ENCODE measurements at regions not wholly inside any gene's neighbourhood (a gene's known extent, or its start where the extent isn't known, plus 50 kb on each side); places are given as distances from the start of the nearest gene placed in this dataset.

- H3K36me3 Mint-ChIP-seq (ENCODE audit: low read depth), result no peaks in the 10 kb centered on the region
Measured at GRCh38 chr13:33452873-33453517, 167.4 kb upstream of the STARD13 start.

GRCh38 chr13:33453936-33454335 is 168.4 kb upstream of the STARD13 start:
- no peaks in the 10 kb centered on the region for H3K9me3 Mint-ChIP-seq
- DNase-seq (ENCODE audit: low spot score), result no peak
- H3K36me3 Mint-ChIP-seq (ENCODE audit: low read depth), result no peaks in the 10 kb centered on the region
- no peaks in the 10 kb centered on the region for H3K27me3 Mint-ChIP-seq (ENCODE audit: low read depth)
- H3K4me3 Mint-ChIP-seq, result no peak overlapping the region
- H3K4me1 Mint-ChIP-seq (ENCODE audit: low read depth), result no peaks in the 10 kb centered on the region
- H3K27ac Mint-ChIP-seq, result no peak overlapping the region

More at GRCh38 chr13:33452873-33453517, 167.4 kb upstream of the STARD13 start:
- DNase-seq (ENCODE audit: low spot score), result no peak
- Mint-ChIP-seq H3K9me3 (no peaks in the 10 kb centered on the region), H3K4me1 (ENCODE audit: low read depth) (no peaks in the 10 kb centered on the region), H3K27me3 (ENCODE audit: low read depth) (peaks cover 2% of the 10 kb centered on the region), H3K4me3 (no peak overlapping the region), H3K27ac (no peak overlapping the region)

GRCh38 chr13:33454844-33455705 is 169.5 kb upstream of the STARD13 start:
- Mint-ChIP-seq H3K9me3 (no peaks in the 10 kb centered on the region), H3K4me1 (ENCODE audit: low read depth) (no peaks in the 10 kb centered on the region), H3K27me3 (ENCODE audit: low read depth) (no peaks in the 10 kb centered on the region), H3K36me3 (ENCODE audit: low read depth) (no peaks in the 10 kb centered on the region), H3K4me3 (no peak overlapping the region), H3K27ac (no peak overlapping the region)
- no peak for DNase-seq (ENCODE audit: low spot score)

GRCh38 chr13:33459702-33460101 is 174.1 kb upstream of the STARD13 start:
- Mint-ChIP-seq H3K27me3 (ENCODE audit: low read depth) (no peaks in the 10 kb centered on the region), H3K36me3 (ENCODE audit: low read depth) (no peaks in the 10 kb centered on the region), H3K9me3 (no peaks in the 10 kb centered on the region), H3K27ac (no peak overlapping the region), H3K4me1 (ENCODE audit: low read depth) (no peaks in the 10 kb centered on the region), H3K4me3 (no peak overlapping the region)
- no peak for DNase-seq (ENCODE audit: low spot score)

- no peaks in the 10 kb centered on the region for H3K36me3 Mint-ChIP-seq (ENCODE audit: low read depth)
- no peaks in the 10 kb centered on the region for H3K4me1 Mint-ChIP-seq (ENCODE audit: low read depth)
- no peaks in the 10 kb centered on the region for H3K9me3 Mint-ChIP-seq
- no peaks in the 10 kb centered on the region for H3K27me3 Mint-ChIP-seq (ENCODE audit: low read depth)
- no peak overlapping the region for H3K4me3 Mint-ChIP-seq
- H3K27ac Mint-ChIP-seq, result no peak overlapping the region
- no peak for DNase-seq (ENCODE audit: low spot score)
Measured at GRCh38 chr13:33462109-33462508, 176.6 kb upstream of the STARD13 start.

GRCh38 chr13:33464345-33464744 is 178.8 kb upstream of the STARD13 start:
- Mint-ChIP-seq H3K36me3 (ENCODE audit: low read depth) (no peaks in the 10 kb centered on the region), H3K27ac (no peak overlapping the region), H3K4me3 (no peak overlapping the region), H3K4me1 (ENCODE audit: low read depth) (no peaks in the 10 kb centered on the region), H3K27me3 (ENCODE audit: low read depth) (no peaks in the 10 kb centered on the region), H3K9me3 (no peaks in the 10 kb centered on the region)
- DNase-seq (ENCODE audit: low spot score), result no peak

GRCh38 chr13:33466262-33466661 is 180.7 kb upstream of the STARD13 start:
- H3K36me3 Mint-ChIP-seq (ENCODE audit: low read depth), result no peaks in the 10 kb centered on the region
- no peaks in the 10 kb centered on the region for H3K9me3 Mint-ChIP-seq
- no peak overlapping the region for H3K27ac Mint-ChIP-seq
- no peaks in the 10 kb centered on the region for H3K4me1 Mint-ChIP-seq (ENCODE audit: low read depth)
- no peak for DNase-seq (ENCODE audit: low spot score)
- H3K4me3 Mint-ChIP-seq, result no peak overlapping the region
- H3K27me3 Mint-ChIP-seq (ENCODE audit: low read depth), result no peaks in the 10 kb centered on the region

GRCh38 chr13:33467556-33467955 is 182.0 kb upstream of the STARD13 start:
- H3K36me3 Mint-ChIP-seq (ENCODE audit: low read depth), result no peaks in the 10 kb centered on the region
- H3K9me3 Mint-ChIP-seq, result no peaks in the 10 kb centered on the region
- H3K27ac Mint-ChIP-seq, result no peak overlapping the region
- no peak overlapping the region for H3K4me3 Mint-ChIP-seq
- H3K4me1 Mint-ChIP-seq (ENCODE audit: low read depth), result no peaks in the 10 kb centered on the region
- H3K27me3 Mint-ChIP-seq (ENCODE audit: low read depth), result no peaks in the 10 kb centered on the region
- DNase-seq (ENCODE audit: low spot score), result no peak

- Mint-ChIP-seq H3K36me3 (ENCODE audit: low read depth) (no peaks in the 10 kb centered on the region), H3K27me3 (ENCODE audit: low read depth) (no peaks in the 10 kb centered on the region), H3K9me3 (no peaks in the 10 kb centered on the region), H3K27ac (no peak overlapping the region), H3K4me3 (no peak overlapping the region), H3K4me1 (ENCODE audit: low read depth) (no peaks in the 10 kb centered on the region)
- DNase-seq (ENCODE audit: low spot score), result no peak
Measured at GRCh38 chr13:33471204-33471603, 185.6 kb upstream of the STARD13 start.

GRCh38 chr13:33472446-33472845 is 186.9 kb upstream of the STARD13 start:
- H3K27me3 Mint-ChIP-seq (ENCODE audit: low read depth), result no peaks in the 10 kb centered on the region
- no peak overlapping the region for H3K27ac Mint-ChIP-seq
- DNase-seq (ENCODE audit: low spot score), result no peak
- no peaks in the 10 kb centered on the region for H3K4me1 Mint-ChIP-seq (ENCODE audit: low read depth)
- peaks cover 6% of the 10 kb centered on the region for H3K9me3 Mint-ChIP-seq
- H3K4me3 Mint-ChIP-seq, result no peak overlapping the region
- no peaks in the 10 kb centered on the region for H3K36me3 Mint-ChIP-seq (ENCODE audit: low read depth)

GRCh38 chr13:33479105-33479504 is 193.6 kb upstream of the STARD13 start:
- DNase-seq (ENCODE audit: low spot score), result no peak

GRCh38 chr13:33480561-33480960 is 195.0 kb upstream of the STARD13 start:
- H3K4me1 Mint-ChIP-seq (ENCODE audit: low read depth), result no peaks in the 10 kb centered on the region
- peaks cover 30% of the 10 kb centered on the region for H3K9me3 Mint-ChIP-seq
- no peak for DNase-seq (ENCODE audit: low spot score)
- H3K4me3 Mint-ChIP-seq, result no peak overlapping the region
- no peaks in the 10 kb centered on the region for H3K27me3 Mint-ChIP-seq (ENCODE audit: low read depth)
- H3K36me3 Mint-ChIP-seq (ENCODE audit: low read depth), result peaks cover 2% of the 10 kb centered on the region
- H3K27ac Mint-ChIP-seq, result no peak overlapping the region

More at GRCh38 chr13:33479105-33479504, 193.6 kb upstream of the STARD13 start:
- Mint-ChIP-seq H3K36me3 (ENCODE audit: low read depth) (peaks cover 2% of the 10 kb centered on the region), H3K4me1 (ENCODE audit: low read depth) (no peaks in the 10 kb centered on the region), H3K9me3 (peaks cover 23% of the 10 kb centered on the region), H3K4me3 (no peak overlapping the region), H3K27ac (no peak overlapping the region), H3K27me3 (ENCODE audit: low read depth) (no peaks in the 10 kb centered on the region)

- Mint-ChIP-seq H3K4me1 (ENCODE audit: low read depth) (no peaks in the 10 kb centered on the region), H3K4me3 (no peak overlapping the region), H3K36me3 (ENCODE audit: low read depth) (no peaks in the 10 kb centered on the region), H3K27me3 (ENCODE audit: low read depth) (peaks cover 3% of the 10 kb centered on the region), H3K9me3 (peaks cover 16% of the 10 kb centered on the region), H3K27ac (no peak overlapping the region)
- DNase-seq (ENCODE audit: low spot score), result no peak
Measured at GRCh38 chr13:33483471-33483870, 197.9 kb upstream of the STARD13 start.

GRCh38 chr13:33485247-33485646 is 199.7 kb upstream of the STARD13 start:
- Mint-ChIP-seq H3K27ac (no peak overlapping the region), H3K27me3 (ENCODE audit: low read depth) (peaks cover 6% of the 10 kb centered on the region), H3K9me3 (peaks cover 8% of the 10 kb centered on the region), H3K4me3 (no peak overlapping the region), H3K36me3 (ENCODE audit: low read depth) (no peaks in the 10 kb centered on the region), H3K4me1 (ENCODE audit: low read depth) (no peaks in the 10 kb centered on the region)
- DNase-seq (ENCODE audit: low spot score), result no peak

Data from T-helper 2 cell treated with Interferon-gamma antibody and Interleukin-4, amounts not matched to agents 5 μg/mL and 100 μg/mL, for 36 hours (primary cell).